Stimulated activated CD4-positive, alpha-beta T cell treated with anti-CD3 and anti-CD28 coated beads, Interleukin-15, amount 100 ng/mL, for 48 hours (primary cell): ENCODE measurements at regions not wholly inside any gene's neighbourhood (a gene's known extent, or its start where the extent isn't known, plus 50 kb on each side); places are given as distances from the start of the nearest gene placed in this dataset.
"Not testable (repeated sequence)": the region's sequence is repeated elsewhere in the genome, so short reads cannot be mapped to it uniquely, and the experiment has no call there.

Experiments used
- DNase-seq, 2 donors: peaks; one replicate each; pipeline ENCODE4 v3.0.0-alpha.2; 2020; ENCODE audit warnings: low read depth in 2 of 2

GRCh38 chr3:104126864-104127553, 1239.7 kb upstream of the ALCAM start:
- no peak for DNase-seq

- DNase-seq, result no peak
Measured at GRCh38 chr3:104127830-104128229, 1238.9 kb upstream of the ALCAM start.

GRCh38 chr3:104132566-104133403, 1233.9 kb upstream of the ALCAM start:
- no peak for DNase-seq

GRCh38 chr3:104133630-104134029, 1233.1 kb upstream of the ALCAM start:
- DNase-seq, result no peak

GRCh38 chr3:104137116-104137515, 1229.6 kb upstream of the ALCAM start:
- no peak for DNase-seq

GRCh38 chr3:104145164-104145563, 1221.5 kb upstream of the ALCAM start:
- no peak for DNase-seq

GRCh38 chr3:104149154-104149553, 1217.6 kb upstream of the ALCAM start:
- DNase-seq, result no peak

- DNase-seq, result no peak
Measured at GRCh38 chr3:104150724-104151123, 1216.0 kb upstream of the ALCAM start.

- no peak for DNase-seq
Measured at GRCh38 chr3:104154896-104155295, 1211.8 kb upstream of the ALCAM start.

GRCh38 chr3:104165866-104166265, 1200.8 kb upstream of the ALCAM start:
- DNase-seq, result no peak

- DNase-seq, result no peak
Measured at GRCh38 chr3:104168386-104168785, 1198.3 kb upstream of the ALCAM start.

GRCh38 chr3:104175696-104176095, 1191.0 kb upstream of the ALCAM start:
- no peak for DNase-seq

GRCh38 chr3:104176706-104177105, 1190.0 kb upstream of the ALCAM start:
- no peak for DNase-seq

GRCh38 chr3:104178680-104179079, 1188.0 kb upstream of the ALCAM start:
- DNase-seq, result no peak

GRCh38 chr3:104180906-104181305, 1185.8 kb upstream of the ALCAM start:
- no peak for DNase-seq

GRCh38 chr3:104190681-104191080, 1176.0 kb upstream of the ALCAM start:
- no peak for DNase-seq

- no peak for DNase-seq
Measured at GRCh38 chr3:104198131-104198530, 1168.6 kb upstream of the ALCAM start.

GRCh38 chr3:104206925-104207324, 1159.8 kb upstream of the ALCAM start:
- no peak for DNase-seq

GRCh38 chr3:104214277-104214676, 1152.4 kb upstream of the ALCAM start:
- DNase-seq, result no peak

- DNase-seq, result no peak
Measured at GRCh38 chr3:104214937-104215336, 1151.8 kb upstream of the ALCAM start.

- not testable (repeated sequence) for DNase-seq
Measured at GRCh38 chr3:104219046-104219445, 1147.7 kb upstream of the ALCAM start.

GRCh38 chr3:104234442-104235194, 1132.1 kb upstream of the ALCAM start:
- DNase-seq, result no peak
